ENCODE measurements at regions not wholly inside any gene's neighbourhood (a gene's known extent, or its start where the extent isn't known, plus 50 kb on each side); places are given as distances from the start of the nearest gene placed in this dataset.

GRCh38 chr17:13420418-13420826, 181.3 kb downstream of the HS3ST3A1 start:
- Histone ChIP-seq H3K36me3 (no peaks in the 10 kb centered on the region), H3K27ac (no peak overlapping the region), H3K9me3 (no peaks in the 10 kb centered on the region), H3K27me3 (replicated peaks; ENCODE audit: insufficient read depth) (no peaks in the 10 kb centered on the region), H3K4me1 (replicated peaks) (no peaks in the 10 kb centered on the region), H3K4me3 (no peak overlapping the region)
- WGBS: 93% methylated on average over 1 of the region's 1 CpG
- DNase-seq (ENCODE audit: low spot score): no peak
- no peak for TF ChIP-seq POLR2AphosphoS5 (IDR thresholded peaks at IDR 0.05)
- TF ChIP-seq POLR2A (IDR thresholded peaks at IDR 0.05): no peak
- no peak for TF ChIP-seq CTCF (IDR thresholded peaks at IDR 0.05)
- intact Hi-C loops (cut with DNase I): no loop called here

- Histone ChIP-seq H3K27me3 (replicated peaks; ENCODE audit: insufficient read depth) (no peaks in the 10 kb centered on the region), H3K36me3 (no peaks in the 10 kb centered on the region), H3K4me1 (replicated peaks) (no peaks in the 10 kb centered on the region), H3K4me3 (no peak overlapping the region), H3K27ac (no peak overlapping the region), H3K9me3 (no peaks in the 10 kb centered on the region)
- intact Hi-C loops (cut with DNase I): no loop called here
- no peak for TF ChIP-seq POLR2AphosphoS5 (IDR thresholded peaks at IDR 0.05)
- TF ChIP-seq POLR2A (IDR thresholded peaks at IDR 0.05): no peak
- TF ChIP-seq CTCF (IDR thresholded peaks at IDR 0.05): no peak
- no peak for DNase-seq (ENCODE audit: low spot score)
- WGBS: 96% methylated on average over 6 of the region's 6 CpGs
Measured at GRCh38 chr17:13419676-13420075, 182.1 kb downstream of the HS3ST3A1 start.

- Histone ChIP-seq H3K27me3 (replicated peaks; ENCODE audit: insufficient read depth) (no peaks in the 10 kb centered on the region), H3K27ac (no peak overlapping the region), H3K36me3 (no peaks in the 10 kb centered on the region), H3K4me3 (no peak overlapping the region), H3K4me1 (replicated peaks) (no peaks in the 10 kb centered on the region), H3K9me3 (no peaks in the 10 kb centered on the region)
- 94% methylated on average over 2 of the region's 2 CpGs for WGBS
- DNase-seq (ENCODE audit: low spot score): no peak
- intact Hi-C loops (cut with DNase I): no loop called here
- no peak for TF ChIP-seq POLR2A (IDR thresholded peaks at IDR 0.05)
- no peak for TF ChIP-seq POLR2AphosphoS5 (IDR thresholded peaks at IDR 0.05)
Measured at GRCh38 chr17:13418891-13419290, 182.8 kb downstream of the HS3ST3A1 start.

- no peaks in the 10 kb centered on the region for H3K36me3 ChIP-seq
- intact Hi-C loops (cut with DNase I): no loop called here
- DNase-seq (ENCODE audit: low spot score): no peak
Measured at GRCh38 chr17:13417381-13417950, 184.3 kb downstream of the HS3ST3A1 start.

GRCh38 chr17:13416748-13417363, 184.9 kb downstream of the HS3ST3A1 start:
- Histone ChIP-seq H3K36me3 (no peaks in the 10 kb centered on the region), H3K4me1 (replicated peaks) (no peaks in the 10 kb centered on the region), H3K27me3 (replicated peaks; ENCODE audit: insufficient read depth) (no peaks in the 10 kb centered on the region), H3K9me3 (no peaks in the 10 kb centered on the region), H3K27ac (no peak overlapping the region), H3K4me3 (no peak overlapping the region)
- WGBS: 70% methylated on average over 3 of the region's 3 CpGs
- DNase-seq (ENCODE audit: low spot score): no peak
- intact Hi-C loops (cut with DNase I): no loop called here
- TF ChIP-seq POLR2AphosphoS5 (IDR thresholded peaks at IDR 0.05) (no peak), POLR2A (IDR thresholded peaks at IDR 0.05) (no peak), CTCF (IDR thresholded peaks at IDR 0.05) (no peak)

More at GRCh38 chr17:13417381-13417950, 184.3 kb downstream of the HS3ST3A1 start:
- no peaks in the 10 kb centered on the region for H3K4me1 ChIP-seq (replicated peaks)
- H3K9me3 ChIP-seq: no peaks in the 10 kb centered on the region
- TF ChIP-seq POLR2AphosphoS5 (IDR thresholded peaks at IDR 0.05) (no peak), POLR2A (IDR thresholded peaks at IDR 0.05) (no peak), CTCF (IDR thresholded peaks at IDR 0.05) (no peak)
- no peak overlapping the region for H3K27ac ChIP-seq
- 61% methylated on average over 2 of the region's 2 CpGs for WGBS
- no peak overlapping the region for H3K4me3 ChIP-seq
- no peaks in the 10 kb centered on the region for H3K27me3 ChIP-seq (replicated peaks; ENCODE audit: insufficient read depth)

All from prostate gland (tissue), 2 donors.